ENCODE measurements at regions not wholly inside any gene's neighbourhood (a gene's known extent, or its start where the extent isn't known, plus 50 kb on each side); places are given as distances from the start of the nearest gene placed in this dataset.

DNA sequence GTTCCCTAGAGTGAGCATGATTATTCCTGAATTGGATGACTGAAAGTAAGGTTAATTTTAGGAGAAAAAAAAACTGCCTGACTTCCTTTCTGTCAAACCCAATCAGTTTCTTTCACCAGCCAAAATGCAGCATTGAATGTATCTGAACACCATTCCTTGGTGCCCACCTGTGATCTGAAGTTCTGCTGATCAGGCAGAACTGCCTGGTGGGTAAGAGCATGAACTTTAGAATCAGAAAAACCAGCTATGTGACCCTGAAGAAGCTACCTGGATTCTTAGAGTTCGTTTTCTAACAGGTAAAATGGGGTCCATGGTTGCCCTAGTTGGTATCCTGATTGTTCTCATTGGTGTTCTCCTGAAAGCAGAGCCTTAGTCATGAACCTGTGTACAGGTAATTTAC lies 506.9 kb downstream of the MED13L start:
- Histone ChIP-seq H3K27me3 (replicated peaks; ENCODE audit: insufficient read depth) (no peaks in the 10 kb centered on the region), H3K9me3 (no peaks in the 10 kb centered on the region), H3K4me1 (ENCODE audit: control insufficient read depth in 1 of 2, low read depth in 2 of 2) (no peaks in the 10 kb centered on the region), H3K4me3 (no peak overlapping the region), H3K36me3 (no peaks in the 10 kb centered on the region), H3K27ac (no peak overlapping the region)
- DNase-seq (ENCODE audit: low spot score) (no peak), ATAC-seq (ENCODE audit: insufficient number of reproducible peaks, low FRiP score, low read depth) (no peak)
- TF ChIP-seq, protein P1, sequence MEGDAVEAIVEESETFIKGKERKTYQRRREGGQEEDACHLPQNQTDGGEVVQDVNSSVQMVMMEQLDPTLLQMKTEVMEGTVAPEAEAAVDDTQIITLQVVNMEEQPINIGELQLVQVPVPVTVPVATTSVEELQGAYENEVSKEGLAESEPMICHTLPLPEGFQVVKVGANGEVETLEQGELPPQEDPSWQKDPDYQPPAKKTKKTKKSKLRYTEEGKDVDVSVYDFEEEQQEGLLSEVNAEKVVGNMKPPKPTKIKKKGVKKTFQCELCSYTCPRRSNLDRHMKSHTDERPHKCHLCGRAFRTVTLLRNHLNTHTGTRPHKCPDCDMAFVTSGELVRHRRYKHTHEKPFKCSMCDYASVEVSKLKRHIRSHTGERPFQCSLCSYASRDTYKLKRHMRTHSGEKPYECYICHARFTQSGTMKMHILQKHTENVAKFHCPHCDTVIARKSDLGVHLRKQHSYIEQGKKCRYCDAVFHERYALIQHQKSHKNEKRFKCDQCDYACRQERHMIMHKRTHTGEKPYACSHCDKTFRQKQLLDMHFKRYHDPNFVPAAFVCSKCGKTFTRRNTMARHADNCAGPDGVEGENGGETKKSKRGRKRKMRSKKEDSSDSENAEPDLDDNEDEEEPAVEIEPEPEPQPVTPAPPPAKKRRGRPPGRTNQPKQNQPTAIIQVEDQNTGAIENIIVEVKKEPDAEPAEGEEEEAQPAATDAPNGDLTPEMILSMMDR (IDR thresholded peaks at IDR 0.05): no peak

DNA sequence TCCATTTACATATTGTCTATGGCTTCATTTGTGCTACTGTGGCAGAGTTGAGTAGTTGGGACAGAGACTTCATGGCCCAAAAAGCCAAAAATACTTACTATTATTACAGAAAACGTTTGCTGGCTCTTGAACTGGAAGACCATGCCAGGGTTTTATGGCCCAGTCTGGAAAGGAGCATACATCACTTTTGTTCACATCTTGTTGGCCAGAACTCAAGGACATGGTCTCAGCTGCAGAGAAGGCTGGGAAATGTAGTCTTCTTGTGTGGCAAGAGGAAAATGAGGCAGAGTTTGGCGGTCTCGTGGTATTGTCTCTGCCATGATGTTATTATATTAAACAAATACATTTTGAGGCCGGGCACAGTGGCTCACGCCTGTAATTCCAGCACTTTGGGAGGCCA lies 509.6 kb downstream of the MED13L start:
- H3K27me3 ChIP-seq (replicated peaks; ENCODE audit: insufficient read depth): no peaks in the 10 kb centered on the region
- no peaks in the 10 kb centered on the region for H3K9me3 ChIP-seq
- TF ChIP-seq, protein P1 (IDR thresholded peaks at IDR 0.05): no peak
- no peaks in the 10 kb centered on the region for H3K4me1 ChIP-seq (ENCODE audit: control insufficient read depth in 1 of 2, low read depth in 2 of 2)
- ATAC-seq (ENCODE audit: insufficient number of reproducible peaks, low FRiP score, low read depth) (no peak), DNase-seq (ENCODE audit: low spot score) (no peak)
- no peak overlapping the region for H3K27ac ChIP-seq
- no peaks in the 10 kb centered on the region for H3K36me3 ChIP-seq
- H3K4me3 ChIP-seq: no peak overlapping the region

DNA sequence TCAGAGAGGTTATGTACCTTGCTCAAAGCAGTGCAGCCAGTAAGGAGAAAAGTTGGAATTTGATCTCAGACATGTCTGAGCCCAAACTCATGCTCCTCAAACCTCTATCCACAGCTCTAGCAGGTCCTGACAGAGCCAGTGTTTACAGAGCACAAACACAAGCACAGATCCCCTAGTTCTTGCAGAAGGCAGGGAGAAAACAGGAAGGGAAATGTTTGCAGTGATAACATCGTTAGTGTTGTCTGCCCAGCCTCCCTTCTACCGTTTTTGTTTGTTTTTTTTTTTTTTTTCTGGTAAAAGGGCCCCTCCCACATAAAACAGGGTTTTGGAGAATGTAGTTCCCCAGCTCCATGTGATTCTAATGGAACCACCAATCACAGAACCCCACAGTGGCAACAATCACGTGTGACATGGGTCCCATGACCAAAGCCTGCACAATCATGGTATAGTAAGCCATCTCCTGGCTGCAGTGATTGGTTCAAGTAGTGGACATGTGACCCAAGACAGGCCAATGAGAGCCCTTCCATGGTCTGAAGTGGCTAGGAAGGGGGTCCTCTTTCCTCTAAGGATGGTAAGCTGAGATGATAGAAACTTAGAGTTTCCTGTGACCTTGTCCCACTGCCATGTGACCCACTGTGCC lies 513.4 kb downstream of the MED13L start:
- Histone ChIP-seq H3K27ac (no peak overlapping the region), H3K36me3 (no peaks in the 10 kb centered on the region), H3K4me1 (ENCODE audit: control insufficient read depth in 1 of 2, low read depth in 2 of 2) (no peaks in the 10 kb centered on the region), H3K27me3 (replicated peaks; ENCODE audit: insufficient read depth) (no peaks in the 10 kb centered on the region), H3K4me3 (no peak overlapping the region), H3K9me3 (no peaks in the 10 kb centered on the region)
- ATAC-seq (ENCODE audit: insufficient number of reproducible peaks, low FRiP score, low read depth) (no peak), DNase-seq (ENCODE audit: low spot score) (no peak)
- TF ChIP-seq, protein P1 (IDR thresholded peaks at IDR 0.05): no peak

DNA sequence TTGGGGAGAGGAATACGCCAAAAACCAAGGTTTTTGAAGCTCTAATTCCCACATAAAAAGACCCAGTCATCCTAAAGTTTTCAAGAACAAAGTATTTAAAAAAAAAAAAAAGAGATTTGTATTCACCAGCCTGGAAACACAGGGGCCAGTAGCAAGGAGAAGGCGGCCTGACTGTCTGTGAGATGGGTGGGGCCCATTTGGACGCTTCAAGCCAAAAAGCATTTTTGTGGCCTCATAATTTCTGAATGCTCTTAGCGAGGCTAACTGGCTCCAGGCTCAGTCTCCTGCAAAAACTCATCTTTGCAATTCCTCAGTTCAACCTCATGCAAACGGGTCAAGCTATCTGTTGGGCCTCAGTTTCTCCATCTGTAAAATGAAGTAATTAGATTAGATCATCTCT lies 514.1 kb downstream of the MED13L start:
- ATAC-seq (ENCODE audit: insufficient number of reproducible peaks, low FRiP score, low read depth): no peak
- Histone ChIP-seq H3K4me1 (ENCODE audit: control insufficient read depth in 1 of 2, low read depth in 2 of 2) (no peaks in the 10 kb centered on the region), H3K27ac (no peak overlapping the region), H3K36me3 (no peaks in the 10 kb centered on the region), H3K9me3 (no peaks in the 10 kb centered on the region), H3K4me3 (no peak overlapping the region), H3K27me3 (replicated peaks; ENCODE audit: insufficient read depth) (no peaks in the 10 kb centered on the region)
- DNase-seq (ENCODE audit: low spot score): no peak
- TF ChIP-seq, protein P1 (IDR thresholded peaks at IDR 0.05): no peak

DNA sequence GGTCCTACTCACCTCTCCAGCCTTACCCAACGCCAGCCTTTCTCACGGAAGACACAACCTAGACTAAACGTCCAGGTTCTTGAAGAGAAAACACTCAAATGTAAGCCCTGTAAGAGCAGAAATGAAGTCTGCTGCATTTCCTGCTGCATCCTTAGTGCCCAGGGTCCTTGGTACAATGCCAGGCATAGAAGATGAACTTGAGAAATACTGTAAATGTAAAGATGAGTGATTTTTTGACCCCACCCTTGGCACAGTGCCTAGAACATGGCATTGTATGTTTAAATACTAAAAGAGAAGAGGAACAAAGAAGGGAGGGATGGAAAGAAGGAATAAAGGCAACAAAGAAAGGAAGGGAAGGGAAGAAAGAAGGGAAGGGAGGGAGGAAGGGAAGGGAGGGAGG lies 514.6 kb downstream of the MED13L start:
- ATAC-seq (ENCODE audit: insufficient number of reproducible peaks, low FRiP score, low read depth): no peak
- H3K9me3 ChIP-seq: no peaks in the 10 kb centered on the region
- no peaks in the 10 kb centered on the region for H3K4me1 ChIP-seq (ENCODE audit: control insufficient read depth in 1 of 2, low read depth in 2 of 2)
- no peaks in the 10 kb centered on the region for H3K27me3 ChIP-seq (replicated peaks; ENCODE audit: insufficient read depth)
- DNase-seq (ENCODE audit: low spot score): no peak
- no peaks in the 10 kb centered on the region for H3K36me3 ChIP-seq
- no peak overlapping the region for H3K4me3 ChIP-seq
- H3K27ac ChIP-seq: no peak overlapping the region
- TF ChIP-seq, protein P1 (IDR thresholded peaks at IDR 0.05): no peak

All from thoracic aorta (tissue), 2 donors.